NCI-H510A treated with DMSO at 0.1 percent for 48 hours (cell line): ENCODE measurements at regions not wholly inside any gene's neighbourhood (a gene's known extent, or its start where the extent isn't known, plus 50 kb on each side); places are given as distances from the start of the nearest gene placed in this dataset.
"Not testable (repeated sequence)": the region's sequence is repeated elsewhere in the genome, so short reads cannot be mapped to it uniquely, and the experiment has no call there.

Source experiments
- DNase-seq: peaks from one replicate; lab custom pipeline; 2025; lab: John Stamatoyannopoulos, UW

GRCh38 chr3:160097478-160097877 is 108.8 kb downstream of the IL12A start:
- no peak for DNase-seq

- no peak for DNase-seq
These were observed 109.8 kb downstream of the IL12A start for GRCh38 chr3:160098261-160098908.

GRCh38 chr3:160098926-160099626 is 110.4 kb downstream of the IL12A start:
- no peak for DNase-seq

- DNase-seq: no peak
These were observed 111.2 kb downstream of the IL12A start for GRCh38 chr3:160099834-160100233.

GRCh38 chr3:160100610-160101009 is 112.0 kb downstream of the IL12A start:
- no peak for DNase-seq

- DNase-seq: not testable (repeated sequence)
These were observed 113.4 kb downstream of the IL12A start for GRCh38 chr3:160102001-160102400.

- DNase-seq: no peak
These were observed 114.8 kb downstream of the IL12A start for GRCh38 chr3:160103397-160103796.

- DNase-seq: no peak
These were observed 117.4 kb downstream of the IL12A start for GRCh38 chr3:160105907-160106584.

- DNase-seq: no peak
These were observed 118.0 kb upstream of the C3orf80 start for GRCh38 chr3:160106905-160107861.

GRCh38 chr3:160108362-160108761 is 116.9 kb upstream of the C3orf80 start:
- no peak for DNase-seq

GRCh38 chr3:160112481-160112880 is 112.7 kb upstream of the C3orf80 start:
- DNase-seq: no peak

GRCh38 chr3:160112996-160113395 is 112.2 kb upstream of the C3orf80 start:
- no peak for DNase-seq

- DNase-seq: no peak
These were observed 110.7 kb upstream of the C3orf80 start for GRCh38 chr3:160114355-160114995.

- no peak for DNase-seq
These were observed 109.8 kb upstream of the C3orf80 start for GRCh38 chr3:160115387-160115786.

- DNase-seq: no peak
These were observed 101.0 kb upstream of the C3orf80 start for GRCh38 chr3:160124224-160124623.

GRCh38 chr3:160125258-160125657 is 100.0 kb upstream of the C3orf80 start:
- no peak for DNase-seq

GRCh38 chr3:160126051-160126450 is 99.2 kb upstream of the C3orf80 start:
- DNase-seq: no peak

- DNase-seq: no peak
These were observed 98.5 kb upstream of the C3orf80 start for GRCh38 chr3:160126761-160127160.

- no peak for DNase-seq
These were observed 97.9 kb upstream of the C3orf80 start for GRCh38 chr3:160127308-160127707.

- DNase-seq: no peak
These were observed 97.2 kb upstream of the C3orf80 start for GRCh38 chr3:160128056-160128455.

- DNase-seq: no peak
These were observed 95.7 kb upstream of the C3orf80 start for GRCh38 chr3:160129459-160130061.
